ENCODE measurements at regions not wholly inside any gene's neighbourhood (a gene's known extent, or its start where the extent isn't known, plus 50 kb on each side); places are given as distances from the start of the nearest gene placed in this dataset.

DNA sequence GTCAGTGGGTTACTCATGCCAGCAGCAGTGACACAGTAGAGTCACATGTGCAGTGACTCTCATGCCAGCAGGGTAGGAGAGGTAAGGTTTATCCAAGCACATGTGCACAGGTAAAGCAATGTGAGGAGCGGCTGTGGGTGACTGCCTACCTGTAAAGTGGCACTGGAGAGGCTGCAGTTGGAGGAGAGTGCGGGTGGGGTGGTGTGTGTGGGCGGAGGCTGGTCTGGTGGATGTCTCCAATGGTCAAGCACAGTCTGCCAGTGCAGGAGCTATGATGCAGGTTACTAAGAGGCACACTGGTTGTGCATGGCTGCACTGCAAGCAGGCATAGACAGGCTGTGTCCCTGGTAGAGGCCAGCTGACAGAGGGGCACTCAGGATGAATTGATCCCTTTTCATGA, 588.2 kb upstream of the FTMT start:
- TF ChIP-seq POLR2A (IDR thresholded peaks at IDR 0.05; ENCODE audit: borderline replicate concordance, extremely low read depth, insufficient read depth, insufficient read length) (no peak), YY1 (IDR thresholded peaks at IDR 0.05; ENCODE audit: extremely low read depth, insufficient replicate concordance, low read depth, low read length) (no peak), SP1 (IDR thresholded peaks at IDR 0.05; ENCODE audit: low read depth) (no peak), EZH2 (IDR thresholded peaks at IDR 0.05) (no peak), JUND (IDR thresholded peaks at IDR 0.05) (no peak), POLR2AphosphoS5 (IDR thresholded peaks at IDR 0.05; ENCODE audit: low read depth, low read length) (no peak), RAD21 (IDR thresholded peaks at IDR 0.05; ENCODE audit: low read depth) (no peak), EZH2phosphoT487 (IDR thresholded peaks at IDR 0.05; ENCODE audit: borderline replicate concordance) (no peak), ZNF274 (IDR thresholded peaks at IDR 0.05; ENCODE audit: low read depth, low read length) (no peak)
- TF ChIP-seq, protein P1, sequence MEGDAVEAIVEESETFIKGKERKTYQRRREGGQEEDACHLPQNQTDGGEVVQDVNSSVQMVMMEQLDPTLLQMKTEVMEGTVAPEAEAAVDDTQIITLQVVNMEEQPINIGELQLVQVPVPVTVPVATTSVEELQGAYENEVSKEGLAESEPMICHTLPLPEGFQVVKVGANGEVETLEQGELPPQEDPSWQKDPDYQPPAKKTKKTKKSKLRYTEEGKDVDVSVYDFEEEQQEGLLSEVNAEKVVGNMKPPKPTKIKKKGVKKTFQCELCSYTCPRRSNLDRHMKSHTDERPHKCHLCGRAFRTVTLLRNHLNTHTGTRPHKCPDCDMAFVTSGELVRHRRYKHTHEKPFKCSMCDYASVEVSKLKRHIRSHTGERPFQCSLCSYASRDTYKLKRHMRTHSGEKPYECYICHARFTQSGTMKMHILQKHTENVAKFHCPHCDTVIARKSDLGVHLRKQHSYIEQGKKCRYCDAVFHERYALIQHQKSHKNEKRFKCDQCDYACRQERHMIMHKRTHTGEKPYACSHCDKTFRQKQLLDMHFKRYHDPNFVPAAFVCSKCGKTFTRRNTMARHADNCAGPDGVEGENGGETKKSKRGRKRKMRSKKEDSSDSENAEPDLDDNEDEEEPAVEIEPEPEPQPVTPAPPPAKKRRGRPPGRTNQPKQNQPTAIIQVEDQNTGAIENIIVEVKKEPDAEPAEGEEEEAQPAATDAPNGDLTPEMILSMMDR (IDR thresholded peaks at IDR 0.05 in 2 of 3, conservative IDR thresholded peaks at IDR 0.05 in 1 of 3; ENCODE audit: borderline replicate concordance in 1 of 3, insufficient read depth in 1 of 3, low read depth in 2 of 3, low read length in 2 of 3): no peak
- TF ChIP-seq, protein P2, sequence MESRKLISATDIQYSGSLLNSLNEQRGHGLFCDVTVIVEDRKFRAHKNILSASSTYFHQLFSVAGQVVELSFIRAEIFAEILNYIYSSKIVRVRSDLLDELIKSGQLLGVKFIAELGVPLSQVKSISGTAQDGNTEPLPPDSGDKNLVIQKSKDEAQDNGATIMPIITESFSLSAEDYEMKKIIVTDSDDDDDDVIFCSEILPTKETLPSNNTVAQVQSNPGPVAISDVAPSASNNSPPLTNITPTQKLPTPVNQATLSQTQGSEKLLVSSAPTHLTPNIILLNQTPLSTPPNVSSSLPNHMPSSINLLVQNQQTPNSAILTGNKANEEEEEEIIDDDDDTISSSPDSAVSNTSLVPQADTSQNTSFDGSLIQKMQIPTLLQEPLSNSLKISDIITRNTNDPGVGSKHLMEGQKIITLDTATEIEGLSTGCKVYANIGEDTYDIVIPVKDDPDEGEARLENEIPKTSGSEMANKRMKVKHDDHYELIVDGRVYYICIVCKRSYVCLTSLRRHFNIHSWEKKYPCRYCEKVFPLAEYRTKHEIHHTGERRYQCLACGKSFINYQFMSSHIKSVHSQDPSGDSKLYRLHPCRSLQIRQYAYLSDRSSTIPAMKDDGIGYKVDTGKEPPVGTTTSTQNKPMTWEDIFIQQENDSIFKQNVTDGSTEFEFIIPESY (IDR thresholded peaks at IDR 0.05; ENCODE audit: extremely low read depth, insufficient replicate concordance, low read length): no peak
- TF ChIP-seq, protein P3, sequence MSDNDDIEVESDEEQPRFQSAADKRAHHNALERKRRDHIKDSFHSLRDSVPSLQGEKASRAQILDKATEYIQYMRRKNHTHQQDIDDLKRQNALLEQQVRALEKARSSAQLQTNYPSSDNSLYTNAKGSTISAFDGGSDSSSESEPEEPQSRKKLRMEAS (IDR thresholded peaks at IDR 0.05): no peak

Data from HCT116 (cell line).